Activated T-cell treated with anti-CD3 and anti-CD28 coated beads for 4 hours (primary cell): ENCODE measurements at regions not wholly inside any gene's neighbourhood (a gene's known extent, or its start where the extent isn't known, plus 50 kb on each side); places are given as distances from the start of the nearest gene placed in this dataset.

Source experiments
- DNase-seq: peaks from one replicate; pipeline ENCODE4 v3.0.0-alpha.2; 2020

DNA sequence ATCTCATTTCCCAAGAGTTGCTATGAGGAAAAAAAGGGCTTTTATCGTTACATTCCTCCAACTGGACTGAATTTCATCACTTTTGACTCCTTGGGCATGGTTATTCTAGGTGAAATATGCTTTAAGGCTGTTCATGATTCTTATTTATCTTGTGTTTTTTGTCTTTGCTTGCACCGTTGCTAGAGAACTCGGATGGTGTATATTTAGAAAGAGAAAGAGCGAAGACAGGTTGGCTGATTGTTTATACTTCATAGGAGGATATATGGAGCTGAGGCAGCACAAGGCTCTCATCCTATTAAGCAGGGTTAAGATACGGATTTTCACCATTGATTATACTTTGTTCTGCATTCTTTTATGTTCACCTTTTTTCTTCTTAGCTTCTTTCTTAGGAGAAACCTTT, 94.9 kb upstream of the GEMIN8 start:
- no peak for DNase-seq

DNA sequence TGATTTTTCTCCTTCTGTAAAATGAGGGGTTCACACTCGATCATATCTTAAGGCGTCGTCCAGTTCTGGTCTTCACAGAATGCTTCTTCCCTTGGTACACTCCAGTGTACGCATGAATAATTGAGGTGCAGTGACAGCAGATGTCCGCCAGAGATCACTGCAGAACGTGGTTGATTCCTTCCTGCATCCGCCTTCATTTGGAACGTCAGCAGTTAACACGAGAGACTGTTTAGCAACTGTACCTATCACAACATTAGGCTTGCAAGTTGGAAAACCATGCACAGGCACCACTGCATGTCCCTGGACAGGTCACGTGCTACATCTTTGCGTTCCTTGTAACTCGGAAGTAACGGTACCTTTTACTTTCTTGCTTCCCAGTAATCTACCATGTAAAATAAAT, 66.0 kb upstream of the GEMIN8 start:
- peak; percentile 7 for DNase-seq

DNA sequence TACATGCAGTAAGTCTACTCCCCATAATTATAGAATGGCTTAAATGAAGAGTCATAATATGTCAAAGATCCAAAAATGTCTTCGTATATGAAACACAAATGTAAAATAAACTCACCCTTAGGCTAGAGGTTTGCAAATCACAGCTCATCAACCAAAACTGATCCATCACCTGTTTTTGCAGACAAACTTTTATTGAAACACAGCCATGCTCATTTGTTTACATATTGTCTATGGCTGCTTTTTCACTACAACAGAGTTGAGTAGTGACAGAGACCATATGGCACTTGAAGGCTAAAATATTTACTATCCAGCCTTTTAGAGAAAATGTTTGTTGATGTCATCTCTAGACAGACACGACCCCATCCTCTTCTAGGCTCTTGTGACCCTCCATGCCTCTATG, 64.5 kb upstream of the GEMIN8 start:
- DNase-seq = no peak

DNA sequence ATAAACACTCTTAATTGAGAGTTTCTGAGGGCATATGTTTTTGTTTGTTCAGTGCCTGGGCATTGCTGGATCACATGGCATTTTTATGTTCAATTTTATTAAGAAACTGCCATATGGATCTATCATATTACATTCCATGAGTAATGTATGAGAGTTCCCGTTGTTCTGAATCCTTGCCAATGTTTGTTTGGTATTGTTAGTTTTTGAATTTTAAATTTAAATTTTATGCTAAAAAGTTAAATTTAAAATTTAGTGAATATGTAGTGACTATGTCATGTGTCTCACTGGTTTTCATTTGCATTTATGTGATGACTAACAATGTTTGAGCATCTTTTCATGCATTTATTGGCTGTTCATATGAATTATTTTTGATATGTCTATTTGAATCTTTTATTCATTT, 54.8 kb upstream of the GEMIN8 start:
- no peak for DNase-seq

DNA sequence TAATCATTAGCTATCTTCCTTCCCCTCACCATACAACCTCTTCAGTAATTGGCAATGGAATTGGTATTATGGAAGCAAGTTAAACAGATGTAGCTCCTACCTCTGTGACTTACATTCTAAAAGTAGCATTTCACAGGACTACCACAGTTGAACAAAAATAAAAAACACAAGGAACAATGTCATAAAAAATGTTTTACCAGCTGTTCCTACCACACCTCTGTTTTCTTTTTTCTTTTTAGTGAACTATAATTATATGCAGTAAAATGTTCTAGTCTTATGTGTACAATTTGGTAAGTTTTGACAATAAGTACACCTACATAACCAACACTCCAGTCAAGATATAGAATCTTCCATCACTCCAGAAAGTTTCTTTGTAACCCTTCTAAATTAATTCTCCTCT, 54.1 kb upstream of the GEMIN8 start:
- DNase-seq = no peak

DNA sequence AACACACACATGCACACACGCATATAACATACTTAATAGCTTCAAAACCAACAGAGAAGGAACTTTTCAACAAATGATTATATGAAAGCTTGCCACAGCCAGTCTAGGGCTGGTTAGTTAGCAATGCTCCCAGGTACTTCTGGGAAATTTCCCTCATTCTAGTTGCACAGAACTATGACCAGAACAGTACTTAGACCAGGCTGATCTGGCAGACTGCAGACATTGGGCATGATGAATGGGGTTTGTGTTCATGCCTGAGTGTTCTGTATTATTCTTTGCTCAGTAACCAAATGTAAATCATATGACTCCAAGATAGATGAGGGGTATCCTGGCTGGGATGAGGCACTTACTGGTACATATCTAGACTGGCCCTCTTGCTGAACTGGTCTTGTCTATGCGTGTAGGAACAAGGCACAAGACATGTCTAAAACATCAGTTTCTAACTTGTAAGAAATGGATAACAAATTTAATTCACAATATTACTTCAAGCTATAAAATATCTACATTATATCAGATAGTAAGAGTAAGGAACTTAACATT, 50.3 kb upstream of the GEMIN8 start:
- no peak for DNase-seq
